H54 (cell line): ENCODE measurements at regions not wholly inside any gene's neighbourhood (a gene's known extent, or its start where the extent isn't known, plus 50 kb on each side); places are given as distances from the start of the nearest gene placed in this dataset.
"Not testable (repeated sequence)": the region's sequence is repeated elsewhere in the genome, so short reads cannot be mapped to it uniquely, and the experiment has no call there.

ENCODE experiments used
- DNase-seq: peaks from one replicate; pipeline ENCODE4 v3.0.0; 2011; ENCODE audit warnings: low spot score, mixed read lengths; ENCODE audit not compliant: insufficient read length
- FAIRE-seq: peaks from 3 replicates; lab custom pipeline; 2011; peaks lifted over from hg19 to GRCh38; lab: Jason Lieb, UNC
- POLR2A ChIP-seq: IDR thresholded peaks from 2 replicates; pipeline ENCODE4 v1.6.1; 2011; ENCODE audit warnings: low read depth, mild to moderate bottlenecking, low read length

GRCh38 chr7:50854831-50855230 is 72.1 kb upstream of the GRB10 start:
- no peak for FAIRE-seq
- no peak for TF ChIP-seq POLR2A
- DNase-seq = no peak

- FAIRE-seq (no peak), DNase-seq (no peak)
- TF ChIP-seq POLR2A = no peak
Measured at GRCh38 chr7:50854247-50854646, 71.6 kb upstream of the GRB10 start.

- DNase-seq (no peak), FAIRE-seq (no peak)
- no peak for TF ChIP-seq POLR2A
Measured at GRCh38 chr7:50853311-50853710, 70.6 kb upstream of the GRB10 start.

- FAIRE-seq (no peak), DNase-seq (no peak)
- no peak for TF ChIP-seq POLR2A
Measured at GRCh38 chr7:50852901-50853300, 70.2 kb upstream of the GRB10 start.

- no peak for DNase-seq
- TF ChIP-seq POLR2A = no peak
- FAIRE-seq = no peak
Measured at GRCh38 chr7:50851891-50852290, 69.2 kb upstream of the GRB10 start.

GRCh38 chr7:50851451-50851850 is 68.8 kb upstream of the GRB10 start:
- FAIRE-seq = no peak

GRCh38 chr7:50849991-50850390 is 67.3 kb upstream of the GRB10 start:
- TF ChIP-seq POLR2A = no peak
- DNase-seq (no peak), FAIRE-seq (no peak)

More at GRCh38 chr7:50851451-50851850, 68.8 kb upstream of the GRB10 start:
- TF ChIP-seq POLR2A = no peak
- no peak for DNase-seq

- FAIRE-seq = no peak
- no peak for TF ChIP-seq POLR2A
Measured at GRCh38 chr7:50848203-50848602, 65.5 kb upstream of the GRB10 start.

GRCh38 chr7:50844861-50845260 is 62.2 kb upstream of the GRB10 start:
- not testable (repeated sequence) for DNase-seq, FAIRE-seq

More at GRCh38 chr7:50848203-50848602, 65.5 kb upstream of the GRB10 start:
- no peak for DNase-seq

- FAIRE-seq = no peak
- DNase-seq = no peak
- no peak for TF ChIP-seq POLR2A
Measured at GRCh38 chr7:50842041-50842440, 59.3 kb upstream of the GRB10 start.

GRCh38 chr7:50838675-50839377 is 56.1 kb upstream of the GRB10 start:
- DNase-seq (peak; percentile 71), FAIRE-seq (no peak)
- TF ChIP-seq POLR2A = no peak

- no peak for TF ChIP-seq POLR2A
- DNase-seq (peak; percentile 61), FAIRE-seq (no peak)
Measured at GRCh38 chr7:50837965-50838364, 55.3 kb upstream of the GRB10 start.

GRCh38 chr7:50836646-50837045 is 54.0 kb upstream of the GRB10 start:
- no peak for TF ChIP-seq POLR2A
- DNase-seq = no peak
- no peak for FAIRE-seq

GRCh38 chr7:50835156-50835555 is 52.5 kb upstream of the GRB10 start:
- DNase-seq (no peak), FAIRE-seq (no peak)
- no peak for TF ChIP-seq POLR2A

GRCh38 chr7:50834679-50835078 is 52.0 kb upstream of the GRB10 start:
- TF ChIP-seq POLR2A = no peak
- FAIRE-seq (no peak), DNase-seq (no peak)
